ENCODE measurements at regions not wholly inside any gene's neighbourhood (a gene's known extent, or its start where the extent isn't known, plus 50 kb on each side); places are given as distances from the start of the nearest gene placed in this dataset.

DNA sequence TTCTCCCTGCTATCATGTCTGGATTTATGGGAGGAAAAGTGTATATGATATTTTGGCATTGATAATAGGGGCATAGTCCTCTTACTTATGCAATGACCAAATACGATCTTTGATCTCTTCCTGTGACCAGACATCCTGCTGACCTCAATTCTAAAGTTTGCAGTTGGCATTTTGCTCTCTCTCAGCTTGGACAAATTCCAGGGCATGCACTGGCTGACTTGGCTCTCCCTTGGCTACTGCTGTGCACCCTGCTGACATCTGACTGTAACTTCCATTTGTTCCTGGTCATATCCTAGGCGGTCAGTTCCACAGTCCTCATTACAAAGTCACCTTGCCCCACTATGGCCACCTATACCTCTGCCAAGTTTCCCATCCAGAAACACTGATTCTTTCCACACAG, 380.7 kb upstream of the NR5A2 start:
- ATAC-seq (ENCODE audit: low FRiP score in 2 of 2) = no peak
- Histone ChIP-seq H3K4me1 (no peaks in the 10 kb centered on the region), H3K9me3 (peaks cover 0 to 10% (median 2%) of the 10 kb centered on the region in 4 donors), H3K4me3 (no peak overlapping the region), H3K36me3 (no peaks in the 10 kb centered on the region), H3K27ac (no peak overlapping the region), H3K27me3 (no peaks in the 10 kb centered on the region)
- no peak for DNase-seq
- WGBS, 2 donors = 75 to 78% methylated on average over 2 of the region's 2 CpGs
- TF ChIP-seq, protein P1, sequence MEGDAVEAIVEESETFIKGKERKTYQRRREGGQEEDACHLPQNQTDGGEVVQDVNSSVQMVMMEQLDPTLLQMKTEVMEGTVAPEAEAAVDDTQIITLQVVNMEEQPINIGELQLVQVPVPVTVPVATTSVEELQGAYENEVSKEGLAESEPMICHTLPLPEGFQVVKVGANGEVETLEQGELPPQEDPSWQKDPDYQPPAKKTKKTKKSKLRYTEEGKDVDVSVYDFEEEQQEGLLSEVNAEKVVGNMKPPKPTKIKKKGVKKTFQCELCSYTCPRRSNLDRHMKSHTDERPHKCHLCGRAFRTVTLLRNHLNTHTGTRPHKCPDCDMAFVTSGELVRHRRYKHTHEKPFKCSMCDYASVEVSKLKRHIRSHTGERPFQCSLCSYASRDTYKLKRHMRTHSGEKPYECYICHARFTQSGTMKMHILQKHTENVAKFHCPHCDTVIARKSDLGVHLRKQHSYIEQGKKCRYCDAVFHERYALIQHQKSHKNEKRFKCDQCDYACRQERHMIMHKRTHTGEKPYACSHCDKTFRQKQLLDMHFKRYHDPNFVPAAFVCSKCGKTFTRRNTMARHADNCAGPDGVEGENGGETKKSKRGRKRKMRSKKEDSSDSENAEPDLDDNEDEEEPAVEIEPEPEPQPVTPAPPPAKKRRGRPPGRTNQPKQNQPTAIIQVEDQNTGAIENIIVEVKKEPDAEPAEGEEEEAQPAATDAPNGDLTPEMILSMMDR (IDR thresholded peaks at IDR 0.05) = no peak
- no peak for TF ChIP-seq POLR2AphosphoS5 (IDR thresholded peaks at IDR 0.05)
- no peak for TF ChIP-seq POLR2A (IDR thresholded peaks at IDR 0.05)
- no peak for TF ChIP-seq EP300 (IDR thresholded peaks at IDR 0.05)

DNA sequence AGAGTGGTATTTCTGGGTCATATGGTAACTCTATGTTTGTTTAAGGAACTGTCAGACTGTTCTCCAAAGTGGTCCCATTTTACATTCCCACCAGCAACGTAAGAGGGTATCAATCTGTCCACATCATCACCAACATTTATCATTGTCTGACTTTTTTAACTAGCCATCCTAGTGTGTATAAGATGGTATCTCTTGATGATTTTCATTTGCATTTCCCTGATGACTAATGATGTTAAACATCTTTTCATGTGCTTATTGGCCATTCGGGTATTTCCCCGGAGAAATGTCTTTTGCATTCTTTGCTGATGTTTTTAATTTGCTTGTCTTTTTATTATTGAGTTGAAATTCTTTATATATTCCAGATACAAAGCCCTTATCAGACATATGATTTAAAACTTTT, 370.1 kb upstream of the NR5A2 start:
- Histone ChIP-seq H3K27me3 (no peaks in the 10 kb centered on the region), H3K36me3 (no peaks in the 10 kb centered on the region), H3K4me1 (no peaks in the 10 kb centered on the region), H3K9me3 (no peaks in the 10 kb centered on the region), H3K4me3 (no peak overlapping the region), H3K27ac (no peak overlapping the region)
- no peak for TF ChIP-seq EP300 (IDR thresholded peaks at IDR 0.05)
- TF ChIP-seq, protein P1 (IDR thresholded peaks at IDR 0.05) = no peak
- TF ChIP-seq POLR2AphosphoS5 (IDR thresholded peaks at IDR 0.05) = no peak
- TF ChIP-seq POLR2A (IDR thresholded peaks at IDR 0.05) = no peak
- no peak for DNase-seq
- 88 to 94% methylated on average over 3 of the region's 3 CpGs for WGBS, 2 donors
- no peak for ATAC-seq (ENCODE audit: low FRiP score in 2 of 2)

DNA sequence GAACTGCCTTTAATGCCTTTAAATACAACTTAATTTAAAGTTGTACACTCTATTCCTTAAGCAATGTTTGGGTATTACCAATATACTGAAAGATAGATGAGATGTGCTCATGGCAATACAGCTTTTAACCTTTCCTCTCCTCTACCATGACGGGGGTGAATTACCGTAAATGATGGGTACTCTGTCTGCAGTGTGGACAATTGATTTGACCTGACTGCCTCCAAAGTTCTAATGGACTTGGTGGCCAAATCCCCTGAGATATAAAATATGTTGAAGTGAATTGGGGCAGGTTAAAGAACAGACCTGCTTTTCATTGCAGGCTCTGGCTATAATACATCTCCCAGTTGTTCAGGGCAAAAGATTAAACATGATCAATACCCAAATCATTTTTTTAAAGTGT, 367.4 kb upstream of the NR5A2 start:
- no peak overlapping the region for H3K27ac ChIP-seq
- 90 to 93% methylated on average over 2 of the region's 2 CpGs for WGBS, 2 donors
- no peak for ATAC-seq (ENCODE audit: low FRiP score in 2 of 2)
- H3K36me3 ChIP-seq = no peaks in the 10 kb centered on the region
- TF ChIP-seq EP300 (IDR thresholded peaks at IDR 0.05) = no peak
- TF ChIP-seq, protein P1 (IDR thresholded peaks at IDR 0.05) = no peak
- TF ChIP-seq POLR2AphosphoS5 (IDR thresholded peaks at IDR 0.05) = no peak
- TF ChIP-seq POLR2A (IDR thresholded peaks at IDR 0.05) = no peak
- no peak overlapping the region for H3K4me3 ChIP-seq
- no peaks in the 10 kb centered on the region for H3K27me3 ChIP-seq
- no peak for DNase-seq
- no peaks in the 10 kb centered on the region for H3K4me1 ChIP-seq
- H3K9me3 ChIP-seq = no peaks in the 10 kb centered on the region

DNA sequence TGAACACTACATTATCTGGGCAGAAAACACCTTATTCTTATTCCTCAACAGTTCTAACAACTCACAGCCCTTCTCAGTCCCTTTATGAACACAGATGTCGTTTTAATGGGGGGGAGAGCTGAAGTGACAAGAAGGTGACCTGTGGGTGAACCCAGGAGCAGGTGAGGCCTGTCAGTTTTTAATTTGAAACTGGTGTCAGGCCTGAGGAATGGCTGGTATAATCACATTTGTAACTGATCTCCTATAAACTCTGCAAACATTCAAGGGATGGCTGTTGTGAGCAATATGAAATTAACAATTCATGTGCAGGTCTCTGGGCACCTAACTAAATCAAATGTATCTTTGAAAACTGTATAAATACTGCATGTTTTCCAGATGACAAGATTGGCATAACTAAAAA, 362.1 kb upstream of the NR5A2 start:
- DNase-seq (no peak), ATAC-seq (ENCODE audit: low FRiP score in 2 of 2) (no peak)
- no peaks in the 10 kb centered on the region for H3K27me3 ChIP-seq
- no peaks in the 10 kb centered on the region for H3K36me3 ChIP-seq
- H3K9me3 ChIP-seq = no peaks in the 10 kb centered on the region
- no peak overlapping the region for H3K4me3 ChIP-seq
- TF ChIP-seq, protein P1 (IDR thresholded peaks at IDR 0.05) = no peak
- TF ChIP-seq POLR2AphosphoS5 (IDR thresholded peaks at IDR 0.05) = no peak
- TF ChIP-seq EP300 (IDR thresholded peaks at IDR 0.05) = no peak
- TF ChIP-seq POLR2A (IDR thresholded peaks at IDR 0.05) = no peak
- no peaks in the 10 kb centered on the region for H3K4me1 ChIP-seq
- WGBS, 2 donors = 31 to 48% methylated on average over 1 of the region's 1 CpG
- H3K27ac ChIP-seq = no peak overlapping the region

DNA sequence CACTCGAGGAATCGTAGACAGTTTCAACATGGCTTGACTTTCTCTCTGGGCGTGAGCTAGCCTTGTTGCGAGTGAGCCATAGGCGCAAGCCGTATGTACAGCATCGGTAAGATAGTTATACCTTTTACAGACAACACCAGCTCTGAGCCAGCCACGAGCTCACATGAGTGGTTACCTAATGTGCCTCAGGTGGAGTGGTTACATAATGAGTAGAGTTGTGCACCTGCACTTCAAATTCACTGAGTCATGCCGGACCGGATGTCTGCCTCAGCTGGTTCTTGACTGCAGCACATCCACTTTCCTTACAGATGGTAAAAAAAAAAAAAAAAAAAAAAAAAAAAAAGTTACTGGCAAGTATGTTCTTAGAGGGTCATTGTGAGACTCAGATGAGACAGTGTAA, 360.4 kb upstream of the NR5A2 start:
- 80 to 89% methylated on average over 10 of the region's 10 CpGs for WGBS, 2 donors
- peak in 1 of 2 donors; percentile 77 for DNase-seq
- no peak for ATAC-seq (ENCODE audit: low FRiP score in 2 of 2)

More for the DNA sequence above, 360.4 kb upstream of the NR5A2 start:
- H3K9me3 ChIP-seq = no peaks in the 10 kb centered on the region
- H3K4me1 ChIP-seq = no peaks in the 10 kb centered on the region
- H3K27ac ChIP-seq = no peak overlapping the region
- TF ChIP-seq EP300 (IDR thresholded peaks at IDR 0.05) = no peak
- TF ChIP-seq POLR2AphosphoS5 (IDR thresholded peaks at IDR 0.05) = no peak
- TF ChIP-seq POLR2A (IDR thresholded peaks at IDR 0.05) = no peak
- TF ChIP-seq, protein P1 (IDR thresholded peaks at IDR 0.05) = no peak
- no peak overlapping the region for H3K4me3 ChIP-seq
- no peaks in the 10 kb centered on the region for H3K36me3 ChIP-seq
- H3K27me3 ChIP-seq = no peaks in the 10 kb centered on the region

All from upper lobe of left lung (tissue), 6 donors.